ENCODE measurements at regions not wholly inside any gene's neighbourhood (a gene's known extent, or its start where the extent isn't known, plus 50 kb on each side); places are given as distances from the start of the nearest gene placed in this dataset.

GRCh38 chr1:5191470-5191869, 537.1 kb downstream of the AJAP1 start:
- no peak overlapping the region for H3K27ac ChIP-seq
- H3K36me3 ChIP-seq: no peaks in the 10 kb centered on the region
- DNase-seq (no peak), ATAC-seq (no peak)
- H3K4me3 ChIP-seq: no peak overlapping the region
- no peaks in the 10 kb centered on the region for H3K4me1 ChIP-seq
- no peaks in the 10 kb centered on the region for H3K9me3 ChIP-seq
- TF ChIP-seq CTCF (IDR thresholded peaks at IDR 0.05 in 4 of 5, conservative IDR thresholded peaks at IDR 0.05 in 1 of 5): no peak
- TF ChIP-seq POLR2A (IDR thresholded peaks at IDR 0.05): no peak
- no peaks in the 10 kb centered on the region for H3K27me3 ChIP-seq
- intact Hi-C loops (cut with DNase I; ENCODE audit: low total_unique reads): no loop called here
- in situ Hi-C loops (cut with MboI; ENCODE audit: low sequenced_read_pairs in 4 of 4): no loop called here

GRCh38 chr1:5189384-5189783, 535.0 kb downstream of the AJAP1 start:
- H3K4me3 ChIP-seq: no peak overlapping the region
- no peaks in the 10 kb centered on the region for H3K4me1 ChIP-seq
- DNase-seq (no peak), ATAC-seq (no peak)
- TF ChIP-seq POLR2A (IDR thresholded peaks at IDR 0.05): no peak
- TF ChIP-seq CTCF (IDR thresholded peaks at IDR 0.05 in 4 of 5, conservative IDR thresholded peaks at IDR 0.05 in 1 of 5): no peak
- intact Hi-C loops (cut with DNase I; ENCODE audit: low total_unique reads): no loop called here
- in situ Hi-C loops (cut with MboI; ENCODE audit: low sequenced_read_pairs in 4 of 4): no loop called here
- no peak overlapping the region for H3K27ac ChIP-seq
- H3K27me3 ChIP-seq: no peaks in the 10 kb centered on the region
- H3K36me3 ChIP-seq: no peaks in the 10 kb centered on the region
- H3K9me3 ChIP-seq: no peaks in the 10 kb centered on the region

- DNase-seq (no peak), ATAC-seq (no peak)
- Histone ChIP-seq H3K4me3 (no peak overlapping the region), H3K27me3 (no peaks in the 10 kb centered on the region), H3K27ac (no peak overlapping the region), H3K4me1 (no peaks in the 10 kb centered on the region), H3K9me3 (no peaks in the 10 kb centered on the region), H3K36me3 (no peaks in the 10 kb centered on the region)
- in situ Hi-C loops (cut with MboI; ENCODE audit: low sequenced_read_pairs in 4 of 4) (no loop called here), intact Hi-C loops (cut with DNase I; ENCODE audit: low total_unique reads) (no loop called here)
- TF ChIP-seq POLR2A (IDR thresholded peaks at IDR 0.05) (no peak), CTCF (IDR thresholded peaks at IDR 0.05 in 4 of 5, conservative IDR thresholded peaks at IDR 0.05 in 1 of 5) (no peak)
Measured at GRCh38 chr1:5165762-5166161, 511.4 kb downstream of the AJAP1 start.

- no peaks in the 10 kb centered on the region for H3K4me1 ChIP-seq
- DNase-seq (no peak), ATAC-seq (no peak)
- H3K27me3 ChIP-seq: no peaks in the 10 kb centered on the region
- in situ Hi-C loops (cut with MboI; ENCODE audit: low sequenced_read_pairs in 4 of 4) (no loop called here), intact Hi-C loops (cut with DNase I; ENCODE audit: low total_unique reads) (no loop called here)
- H3K4me3 ChIP-seq: no peak overlapping the region
- H3K36me3 ChIP-seq: no peaks in the 10 kb centered on the region
- H3K9me3 ChIP-seq: no peaks in the 10 kb centered on the region
- no peak overlapping the region for H3K27ac ChIP-seq
- no peak for TF ChIP-seq POLR2A (IDR thresholded peaks at IDR 0.05)
- no peak for TF ChIP-seq CTCF (IDR thresholded peaks at IDR 0.05 in 4 of 5, conservative IDR thresholded peaks at IDR 0.05 in 1 of 5)
Measured at GRCh38 chr1:5164158-5164557, 509.7 kb downstream of the AJAP1 start.

GRCh38 chr1:5161372-5161771, 507.0 kb downstream of the AJAP1 start:
- Histone ChIP-seq H3K27ac (no peak overlapping the region), H3K4me3 (no peak overlapping the region), H3K9me3 (no peaks in the 10 kb centered on the region), H3K27me3 (no peaks in the 10 kb centered on the region), H3K4me1 (no peaks in the 10 kb centered on the region), H3K36me3 (no peaks in the 10 kb centered on the region)
- DNase-seq: no peak
- no peak for TF ChIP-seq CTCF (IDR thresholded peaks at IDR 0.05 in 4 of 5, conservative IDR thresholded peaks at IDR 0.05 in 1 of 5)
- TF ChIP-seq POLR2A (IDR thresholded peaks at IDR 0.05): no peak
- intact Hi-C loops (cut with DNase I; ENCODE audit: low total_unique reads): no loop called here
- ATAC-seq: no peak
- in situ Hi-C loops (cut with MboI; ENCODE audit: low sequenced_read_pairs in 4 of 4): no loop called here

Data from gastrocnemius medialis (tissue), 4 donors.